ENCODE measurements at regions not wholly inside any gene's neighbourhood (a gene's known extent, or its start where the extent isn't known, plus 50 kb on each side); places are given as distances from the start of the nearest gene placed in this dataset.
"Not testable (repeated sequence)": the region's sequence is repeated elsewhere in the genome, so short reads cannot be mapped to it uniquely, and the experiment has no call there.

DNA sequence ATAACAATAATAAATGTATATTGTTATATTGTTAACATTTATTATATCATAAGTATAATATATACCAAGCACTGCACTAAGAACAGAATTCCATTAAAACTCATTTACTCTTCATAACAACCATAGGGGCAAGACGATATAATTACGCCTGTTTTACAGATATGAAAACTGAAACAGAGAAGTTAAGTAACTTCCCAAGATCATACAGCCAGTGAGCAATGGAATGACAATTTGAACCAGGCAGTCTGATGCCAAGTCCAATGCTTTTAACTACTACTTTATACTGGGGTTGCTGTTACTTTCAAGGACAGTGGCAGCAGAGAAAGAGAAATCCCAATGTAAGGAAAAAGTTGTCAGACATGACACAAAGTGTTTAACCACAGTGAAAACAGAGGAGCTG is 338.8 kb upstream of the ID2 start:
- no peak for DNase-seq

GRCh38 chr2:8344144-8345097 is 337.4 kb upstream of the ID2 start:
- no peak for DNase-seq

DNA sequence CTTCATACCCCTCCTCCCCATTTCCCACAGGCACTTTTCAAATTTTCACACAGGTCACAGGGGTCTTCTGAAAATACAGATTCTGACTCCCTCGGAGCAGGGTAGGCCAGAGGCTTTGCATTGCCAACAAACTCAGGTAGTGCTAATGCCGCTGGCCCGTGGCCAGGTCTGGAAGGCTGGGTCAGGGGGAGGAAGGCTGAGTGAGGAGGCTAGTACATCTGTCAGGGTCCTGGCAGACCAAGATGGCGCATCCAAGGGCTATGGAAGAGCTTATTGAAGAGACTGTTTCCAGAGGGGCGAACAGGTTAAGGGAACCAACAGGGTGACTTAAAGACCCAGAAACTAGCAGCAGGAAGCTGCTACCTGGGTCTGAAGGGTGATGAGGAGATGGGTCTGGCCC is 336.7 kb upstream of the ID2 start:
- no peak for DNase-seq

DNA sequence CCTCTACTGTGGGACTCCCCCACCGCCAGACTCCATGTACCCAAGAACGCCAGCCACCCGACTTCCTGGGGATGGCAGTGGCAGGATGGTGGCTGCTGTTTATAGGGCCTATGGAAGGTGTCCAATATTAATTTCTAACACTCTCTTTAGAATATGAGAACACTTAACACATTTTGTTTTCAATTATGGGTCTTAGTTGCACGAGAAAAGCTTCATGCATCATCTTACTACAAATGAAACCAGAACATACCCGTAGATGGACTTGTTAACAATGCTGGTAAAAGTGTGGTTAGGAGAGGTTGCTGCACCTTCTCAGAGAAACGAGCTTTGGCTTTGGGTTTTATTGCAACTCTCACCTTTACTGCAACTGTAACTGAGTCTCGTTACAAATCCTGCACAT is 335.6 kb upstream of the ID2 start:
- DNase-seq: no peak

DNA sequence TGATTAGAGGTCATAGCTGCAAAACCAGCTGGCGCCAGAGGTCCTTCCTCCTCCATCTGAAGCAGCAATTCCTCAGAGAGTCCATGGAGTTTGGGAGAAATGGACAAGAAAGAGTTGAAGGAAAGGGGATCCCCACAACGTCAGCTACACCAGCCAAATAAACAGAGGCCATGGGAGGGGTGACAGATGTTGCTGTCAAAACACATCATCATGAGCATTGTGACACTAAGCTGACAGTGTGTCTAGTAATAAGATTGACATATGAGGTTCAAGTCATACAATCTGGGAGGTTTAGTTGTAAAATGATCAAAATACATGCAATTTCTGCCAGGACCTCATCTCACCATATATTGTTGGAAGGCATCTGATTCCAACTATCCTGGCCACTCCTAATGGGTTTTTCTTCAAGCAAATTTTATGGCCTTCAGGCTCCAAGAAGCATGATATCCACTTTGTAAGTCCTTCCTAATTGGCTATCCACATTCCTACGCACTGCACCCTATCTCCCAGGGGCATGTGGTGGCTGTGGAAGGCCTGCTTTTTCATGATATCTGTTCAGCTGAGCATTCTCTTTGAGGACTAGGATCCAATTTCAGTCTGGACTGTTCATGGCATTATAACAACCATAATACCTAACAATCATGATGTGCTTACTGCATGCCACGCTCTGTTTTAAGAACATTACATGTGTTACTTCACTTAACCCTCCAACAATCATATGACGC is 335.0 kb upstream of the ID2 start:
- no peak for DNase-seq

DNA sequence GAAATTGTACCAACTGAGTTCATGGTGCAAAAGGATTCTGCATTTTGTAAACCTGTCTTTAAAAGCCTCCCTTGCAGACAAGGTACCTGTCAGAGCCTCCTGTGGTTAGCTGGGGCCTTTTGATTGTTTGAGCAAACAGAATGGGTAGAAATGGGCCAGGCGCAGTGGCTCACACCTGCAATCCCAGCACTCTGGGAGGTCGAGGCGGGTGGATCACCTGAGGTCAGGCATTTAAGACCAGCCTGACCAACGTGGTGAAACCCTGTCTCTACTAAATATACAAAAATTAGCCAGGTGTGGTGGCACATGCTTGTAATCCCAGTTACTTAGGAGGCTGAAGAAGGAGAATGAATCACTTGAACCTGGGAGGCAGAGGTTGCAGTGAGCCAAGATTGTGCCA is 332.9 kb upstream of the ID2 start:
- DNase-seq: not testable (repeated sequence)

- no peak for DNase-seq
Observed at GRCh38 chr2:8352296-8352695, 329.6 kb upstream of the ID2 start.

- DNase-seq: no peak
Observed at GRCh38 chr2:8352989-8353388, 328.9 kb upstream of the ID2 start.

GRCh38 chr2:8355102-8355859 is 326.6 kb upstream of the ID2 start:
- no peak for DNase-seq

DNA sequence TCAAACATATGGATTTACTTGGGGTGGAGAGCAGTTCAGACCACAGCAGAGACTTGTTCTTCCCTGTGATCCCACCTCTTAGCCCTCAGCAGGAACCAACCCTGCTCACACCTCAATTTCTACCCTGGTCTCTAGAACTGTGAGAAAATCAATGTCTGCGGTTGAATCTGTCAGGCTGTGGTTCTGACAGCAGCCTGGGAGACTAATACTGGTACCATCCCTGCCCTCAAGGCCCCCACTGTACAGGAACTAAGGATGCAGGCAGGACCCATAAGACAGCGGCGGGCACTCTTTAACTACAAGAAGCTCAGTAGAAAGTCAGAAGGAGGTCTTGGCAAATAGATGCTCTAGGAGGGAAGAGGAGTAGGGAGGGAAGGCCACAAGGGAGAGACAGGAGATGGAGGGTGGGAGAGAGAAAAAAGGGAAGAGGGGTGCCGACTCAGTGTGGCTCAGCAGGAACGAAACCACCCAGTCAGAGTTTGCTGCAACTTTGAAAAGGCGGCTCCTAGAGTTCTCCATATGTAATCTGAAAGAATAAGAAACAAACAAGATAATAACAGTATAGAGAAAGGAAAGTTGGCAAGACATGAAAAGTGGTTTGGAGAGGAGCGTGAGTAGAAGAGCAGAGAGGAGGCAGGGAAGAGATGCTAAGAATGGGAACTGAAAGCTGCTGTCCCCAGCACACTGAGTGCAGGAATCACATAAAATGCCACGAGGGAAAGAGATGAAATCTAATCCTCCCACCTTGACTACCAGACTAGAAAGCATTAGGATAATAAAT is 323.9 kb upstream of the ID2 start:
- no peak for DNase-seq

GRCh38 chr2:8361930-8362329 is 319.9 kb upstream of the ID2 start:
- no peak for DNase-seq

GRCh38 chr2:8363161-8363560 is 318.7 kb upstream of the ID2 start:
- DNase-seq: no peak

DNA sequence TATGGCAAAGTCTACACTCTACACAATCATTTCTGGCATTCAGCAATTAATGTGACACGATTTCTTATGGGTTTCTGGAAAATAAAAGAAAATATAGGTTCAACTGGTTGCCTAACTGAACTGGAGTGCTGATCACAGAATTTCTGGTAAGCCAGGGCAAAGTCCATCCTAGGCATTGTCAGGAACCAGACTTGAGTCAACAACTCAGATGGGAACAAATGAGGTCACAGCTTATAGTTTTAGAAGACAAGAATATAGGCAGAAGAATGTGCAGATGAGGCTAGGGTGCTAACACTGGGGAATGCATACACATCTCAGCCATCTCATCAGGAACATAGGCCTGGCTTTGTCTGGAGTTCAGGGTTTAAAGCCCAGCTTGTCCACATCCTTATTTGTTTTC is 317.2 kb upstream of the ID2 start:
- no peak for DNase-seq

- no peak for DNase-seq
Observed at GRCh38 chr2:8365331-8365910, 316.4 kb upstream of the ID2 start.

GRCh38 chr2:8367833-8368232 is 314.0 kb upstream of the ID2 start:
- no peak for DNase-seq

DNA sequence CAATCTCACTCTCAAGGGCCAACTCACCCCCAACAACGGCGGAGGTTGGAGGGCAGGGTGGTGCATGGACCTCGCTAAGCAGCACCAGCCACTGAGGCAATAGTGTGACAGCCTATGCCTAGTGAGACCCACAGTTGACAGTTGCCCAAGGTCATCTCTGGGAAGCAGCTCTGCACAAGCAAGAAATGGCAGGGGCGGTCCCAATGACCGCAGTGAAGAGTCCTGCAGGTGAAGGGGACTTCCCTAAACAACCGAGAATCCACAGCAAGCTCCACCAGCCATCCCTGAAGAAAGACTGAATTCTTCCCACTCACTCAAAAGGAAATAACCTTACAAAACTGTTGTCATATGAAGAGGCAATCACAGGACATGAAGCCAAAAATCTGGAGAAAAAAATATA is 313.4 kb upstream of the ID2 start:
- DNase-seq: no peak

DNA sequence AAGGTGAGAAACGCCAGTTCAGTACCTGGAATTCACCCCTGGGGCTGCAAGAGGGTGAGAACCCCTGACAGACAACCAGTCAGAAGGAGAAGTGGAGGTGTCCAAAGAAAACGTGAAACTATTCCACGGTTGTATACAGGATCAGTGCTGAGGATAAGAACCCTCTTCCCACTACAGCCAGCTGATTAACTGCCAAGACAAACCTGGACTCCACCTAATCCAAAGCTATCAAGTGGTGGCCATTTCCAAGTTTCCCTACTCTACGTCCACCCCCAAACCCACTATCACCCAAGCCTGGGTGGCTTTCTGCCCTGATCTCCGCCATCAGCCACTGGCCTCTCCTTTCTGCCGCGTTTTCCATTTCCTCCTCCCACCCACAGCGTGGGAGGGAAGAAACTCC is 312.3 kb upstream of the ID2 start:
- DNase-seq: no peak

GRCh38 chr2:8370258-8370802 is 311.5 kb upstream of the ID2 start:
- no peak for DNase-seq

DNA sequence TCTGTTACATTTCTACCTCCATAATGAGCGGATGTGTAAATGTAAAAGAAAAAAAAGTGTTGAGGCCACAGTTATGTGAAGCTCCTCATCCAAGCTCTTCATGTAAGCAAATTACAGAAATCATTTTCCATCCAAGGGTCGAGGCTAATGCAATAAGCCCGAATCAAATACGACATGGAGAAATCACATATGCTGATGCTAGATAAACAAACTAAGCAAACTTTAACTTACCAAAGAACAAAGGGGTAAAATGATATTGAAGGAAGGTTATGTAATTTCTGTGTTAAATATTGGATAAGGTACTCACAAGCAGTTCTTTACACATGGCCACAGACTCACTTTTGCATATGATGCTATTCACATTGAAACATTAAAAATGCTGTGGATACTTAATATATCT is 310.2 kb upstream of the ID2 start:
- DNase-seq: no peak

- DNase-seq: no peak
Observed at GRCh38 chr2:8374782-8375181, 307.1 kb upstream of the ID2 start.

- no peak for DNase-seq
Observed at GRCh38 chr2:8376603-8377410, 305.0 kb upstream of the ID2 start.

All from CD4-positive, alpha-beta T cell treated with Interferon gamma for 1 hour (primary cell).